Small intestine (tissue), 7 donors: ENCODE measurements at regions not wholly inside any gene's neighbourhood (a gene's known extent, or its start where the extent isn't known, plus 50 kb on each side); places are given as distances from the start of the nearest gene placed in this dataset.

ENCODE experiments used
- DNase-seq, 2 donors: peaks; one replicate each; pipeline versions ENCODE4 v3.0.0 to v3.0.0-alpha.2; 2013
- FAIRE-seq: peaks from 2 replicates; lab custom pipeline; 2012; peaks lifted over from hg19 to GRCh38; lab: Jason Lieb, UNC
- H3K27ac ChIP-seq, 3 donors: one replicate each; pipeline ENCODE4 v1.5.1; 2013; ENCODE audit warnings: low read length in 2 of 3, mild to moderate bottlenecking in 2 of 3, control low read depth in 1 of 3, inconsistent platforms in 1 of 3, low read depth in 1 of 3, moderate library complexity in 1 of 3
- H3K27me3 ChIP-seq, 3 donors: one replicate each; pipeline ENCODE4 v1.6.1; 2013; ENCODE audit warnings: low read length in 3 of 3, inconsistent platforms in 1 of 3; ENCODE audit not compliant: control insufficient read depth in 3 of 3, insufficient read depth in 3 of 3
- H3K36me3 ChIP-seq, 3 donors: one replicate each; pipeline ENCODE4 v1.6.1; 2013; ENCODE audit warnings: low read length in 3 of 3, inconsistent platforms in 1 of 3, low read depth in 1 of 3, mild to moderate bottlenecking in 1 of 3, moderate library complexity in 1 of 3; ENCODE audit not compliant: control insufficient read depth in 3 of 3, insufficient read depth in 2 of 3
- H3K4me1 ChIP-seq, 3 donors: one replicate each; pipeline ENCODE4 v1.6.1; 2013; ENCODE audit warnings: low read length in 2 of 3, inconsistent platforms in 1 of 3, low read depth in 1 of 3, mild to moderate bottlenecking in 1 of 3, moderate library complexity in 1 of 3; ENCODE audit not compliant: control insufficient read depth in 3 of 3, insufficient read depth in 2 of 3
- H3K4me3 ChIP-seq, 3 donors: one replicate each; pipeline ENCODE4 v1.5.1; 2013; ENCODE audit warnings: low read length in 3 of 3, control low read depth in 1 of 3, inconsistent platforms in 1 of 3, low read depth in 1 of 3, mild to moderate bottlenecking in 1 of 3, moderate library complexity in 1 of 3
- H3K9me3 ChIP-seq, 2 donors: one replicate each; pipeline ENCODE4 v1.6.1; 2013; ENCODE audit warnings: low read depth in 1 of 2, low read length in 1 of 2; ENCODE audit not compliant: control insufficient read depth in 2 of 2, insufficient read depth in 1 of 2
- WGBS, 3 donors: extraction: QIAGEN DNeasy Blood & Tissue Kit; methylation state at CpG; one replicate each; pipeline ENCODE4 v1.1.7; 2013; 5-methylcytosine and 5-hydroxymethylcytosine counted together
- donor health status: healthy with polysubstance abuse.
- donor health status: control.
- donor health status: control.
- donor health status: Bipolar disorder and iron deficiency.
- donor health status: healthy.

DNA sequence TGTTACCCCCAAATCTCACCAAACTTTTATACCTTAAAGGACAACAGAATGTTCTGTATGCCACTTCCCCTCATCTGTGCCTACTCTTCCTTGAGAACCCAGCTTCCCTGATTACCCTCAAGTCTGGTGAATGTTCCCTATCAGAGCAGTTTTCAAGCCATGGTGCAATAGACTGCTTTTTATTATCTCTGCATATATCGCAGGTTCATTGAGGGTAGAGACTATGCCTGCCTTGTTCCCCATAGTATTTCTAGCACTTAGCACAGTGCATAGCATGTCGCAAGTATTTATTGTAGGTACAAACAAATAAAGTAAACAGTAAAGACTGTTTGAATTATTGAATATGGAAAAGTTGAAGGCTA, 146.6 kb downstream of the HAUS1 start:
- Histone ChIP-seq H3K27ac (peak overlapping the region; percentile 52 to 81 (median 71)), H3K4me3 (no peak overlapping the region), H3K4me1 (peaks cover 0 to 14% (median 6%) of the 10 kb centered on the region in 3 donors), H3K27me3 (no peaks in the 10 kb centered on the region), H3K36me3 (no peaks in the 10 kb centered on the region), H3K9me3 (no peaks in the 10 kb centered on the region)
- DNase-seq = no peak
- 23 to 29% (median 25%) methylated on average over 2 of the region's 2 CpGs for WGBS, 3 donors
- no peak for FAIRE-seq

DNA sequence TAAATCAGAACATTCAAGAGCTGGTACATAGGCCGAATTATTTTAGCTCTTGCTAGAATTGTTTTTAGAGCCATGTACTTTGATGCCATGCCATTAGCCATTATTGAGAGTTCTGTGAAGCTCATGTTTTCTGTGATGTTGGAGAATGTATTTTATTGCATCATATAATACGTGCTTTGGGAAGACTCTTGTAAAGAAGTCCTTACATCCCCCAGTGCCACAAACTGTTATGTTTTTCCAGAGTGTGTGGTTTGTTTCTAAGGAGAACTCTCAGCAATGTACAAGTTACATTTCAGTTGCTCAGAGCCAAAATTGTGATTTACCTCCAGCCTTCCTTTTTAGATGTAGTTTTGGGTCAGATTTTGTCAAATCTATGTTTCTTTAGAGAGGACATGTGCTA, 148.6 kb downstream of the HAUS1 start:
- Histone ChIP-seq H3K4me1 (peaks cover 0 to 14% (median 6%) of the 10 kb centered on the region in 3 donors), H3K27me3 (no peaks in the 10 kb centered on the region), H3K27ac (no peak overlapping the region), H3K36me3 (no peaks in the 10 kb centered on the region), H3K9me3 (no peaks in the 10 kb centered on the region), H3K4me3 (no peak overlapping the region)
- no peak for FAIRE-seq
- DNase-seq = no peak
- 91 to 95% (median 93%) methylated on average over 2 of the region's 2 CpGs for WGBS, 3 donors

GRCh38 chr18:46253498-46253897, 149.3 kb downstream of the HAUS1 start:
- H3K9me3 ChIP-seq = no peaks in the 10 kb centered on the region
- no peaks in the 10 kb centered on the region for H3K27me3 ChIP-seq
- H3K4me3 ChIP-seq = no peak overlapping the region
- no peaks in the 10 kb centered on the region for H3K36me3 ChIP-seq
- 64 to 81% (median 78%) methylated on average over 2 of the region's 2 CpGs for WGBS, 3 donors
- DNase-seq (no peak), FAIRE-seq (no peak)
- H3K27ac ChIP-seq = no peak overlapping the region
- peaks cover 0 to 14% (median 6%) of the 10 kb centered on the region in 3 donors for H3K4me1 ChIP-seq

GRCh38 chr18:46256078-46256477, 151.9 kb downstream of the HAUS1 start:
- H3K27me3 ChIP-seq = no peaks in the 10 kb centered on the region
- H3K4me1 ChIP-seq = peaks cover 0 to 2% (median 0%) of the 10 kb centered on the region in 3 donors
- WGBS, 3 donors = 75 to 85% (median 76%) methylated on average over 1 of the region's 1 CpG
- no peak overlapping the region for H3K4me3 ChIP-seq
- no peaks in the 10 kb centered on the region for H3K36me3 ChIP-seq
- no peak for DNase-seq
- FAIRE-seq = no peak
- no peaks in the 10 kb centered on the region for H3K9me3 ChIP-seq
- H3K27ac ChIP-seq = no peak overlapping the region

GRCh38 chr18:46257366-46257765, 153.2 kb downstream of the HAUS1 start:
- Histone ChIP-seq H3K4me3 (no peak overlapping the region), H3K9me3 (no peaks in the 10 kb centered on the region), H3K4me1 (no peaks in the 10 kb centered on the region), H3K27ac (no peak overlapping the region), H3K27me3 (no peaks in the 10 kb centered on the region), H3K36me3 (no peaks in the 10 kb centered on the region)
- FAIRE-seq = no peak
- WGBS, 3 donors = 88 to 93% (median 93%) methylated on average over 3 of the region's 3 CpGs
- DNase-seq = no peak

GRCh38 chr18:46260016-46260878, 156.1 kb downstream of the HAUS1 start:
- Histone ChIP-seq H3K36me3 (peaks cover 2 to 6% (median 2%) of the 10 kb centered on the region in 3 donors), H3K27ac (no peak overlapping the region)
- no peak for FAIRE-seq

DNA sequence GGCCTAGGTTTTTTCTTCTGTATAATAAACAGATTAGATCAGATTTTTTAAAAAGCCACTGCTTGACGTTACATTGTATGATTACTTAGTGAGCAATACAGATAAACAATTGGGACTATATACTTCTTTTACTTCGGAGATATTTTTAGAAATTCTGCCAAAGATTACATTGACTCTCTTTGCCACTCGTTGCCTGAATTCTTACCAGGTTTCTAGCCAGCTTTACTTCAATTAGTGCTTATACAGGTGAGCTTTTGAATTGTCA, 156.6 kb downstream of the HAUS1 start:
- no peak for FAIRE-seq
- Histone ChIP-seq H3K9me3 (no peaks in the 10 kb centered on the region), H3K27me3 (no peaks in the 10 kb centered on the region), H3K4me3 (no peak overlapping the region), H3K4me1 (no peaks in the 10 kb centered on the region), H3K36me3 (peaks cover 2 to 7% (median 2%) of the 10 kb centered on the region in 3 donors), H3K27ac (no peak overlapping the region)
- no peak for DNase-seq
- WGBS, 3 donors = 65 to 90% (median 86%) methylated on average over 3 of the region's 3 CpGs

More at GRCh38 chr18:46260016-46260878, 156.1 kb downstream of the HAUS1 start:
- H3K9me3 ChIP-seq = no peaks in the 10 kb centered on the region
- no peaks in the 10 kb centered on the region for H3K4me1 ChIP-seq
- no peak for DNase-seq
- WGBS, 3 donors = 82 to 96% (median 92%) methylated on average over 4 of the region's 4 CpGs
- H3K4me3 ChIP-seq = no peak overlapping the region
- H3K27me3 ChIP-seq = no peaks in the 10 kb centered on the region

- no peak overlapping the region for H3K4me3 ChIP-seq
- H3K36me3 ChIP-seq = peaks cover 2 to 7% (median 2%) of the 10 kb centered on the region in 3 donors
- no peaks in the 10 kb centered on the region for H3K4me1 ChIP-seq
- H3K27ac ChIP-seq = no peak overlapping the region
- H3K27me3 ChIP-seq = no peaks in the 10 kb centered on the region
- no peak for DNase-seq
- 91 to 100% (median 95%) methylated on average over 1 of the region's 1 CpG for WGBS, 3 donors
- no peak for FAIRE-seq
- H3K9me3 ChIP-seq = no peaks in the 10 kb centered on the region
Measured at GRCh38 chr18:46261799-46262198, 157.6 kb downstream of the HAUS1 start.

- no peaks in the 10 kb centered on the region for H3K27me3 ChIP-seq
- 82 to 86% (median 84%) methylated on average over 4 of the region's 4 CpGs for WGBS, 3 donors
- no peak for DNase-seq
- no peaks in the 10 kb centered on the region for H3K4me1 ChIP-seq
- H3K9me3 ChIP-seq = no peaks in the 10 kb centered on the region
- H3K27ac ChIP-seq = no peak overlapping the region
- FAIRE-seq = no peak
- no peak overlapping the region for H3K4me3 ChIP-seq
- peaks cover 2 to 7% (median 4%) of the 10 kb centered on the region in 3 donors for H3K36me3 ChIP-seq
Measured at GRCh38 chr18:46262856-46263255, 158.7 kb downstream of the HAUS1 start.
